H9 (cell line): ENCODE measurements at regions not wholly inside any gene's neighbourhood (a gene's known extent, or its start where the extent isn't known, plus 50 kb on each side); places are given as distances from the start of the nearest gene placed in this dataset.

Experiments used
- DNase-seq: peaks from one replicate; pipeline ENCODE4 v3.0.0-alpha.2; 2017
- H2AFZ ChIP-seq: one replicate; pipeline ENCODE4 v1.6.1; 2013; ENCODE audit warnings: mild to moderate bottlenecking, low read length, control low read depth, moderate library complexity
- H2AK5ac ChIP-seq: 2 replicates; pipeline ENCODE4 v1.6.1; 2013; ENCODE audit warnings: low read length, control low read depth, mixed read lengths; ENCODE audit not compliant: insufficient read length
- H2BK120ac ChIP-seq: one replicate; pipeline ENCODE4 v1.6.1; 2013; ENCODE audit warnings: low read depth, mild to moderate bottlenecking, low read length, control low read depth, inconsistent platforms; ENCODE audit not compliant: poor library complexity, severe bottlenecking
- H2BK12ac ChIP-seq: 2 replicates; pipeline ENCODE4 v1.6.1; 2013; ENCODE audit warnings: low read length, control low read depth, mixed read lengths, low read depth; ENCODE audit not compliant: insufficient read length
- H2BK15ac ChIP-seq: 2 replicates; pipeline ENCODE4 v1.6.1; 2013; ENCODE audit warnings: low read depth, low read length, control low read depth
- H2BK20ac ChIP-seq: one replicate; pipeline ENCODE4 v1.6.1; 2013; ENCODE audit warnings: low read depth, mild to moderate bottlenecking, low read length, control low read depth, inconsistent platforms; ENCODE audit not compliant: poor library complexity, severe bottlenecking
- H2BK5ac ChIP-seq: 2 replicates; pipeline ENCODE4 v1.6.1; 2013; ENCODE audit warnings: low read length, control low read depth, mixed read lengths; ENCODE audit not compliant: insufficient read length
- H3K14ac ChIP-seq: 2 replicates; pipeline ENCODE4 v1.6.1; 2013; ENCODE audit warnings: low read length, control low read depth; ENCODE audit not compliant: insufficient read depth
- H3K18ac ChIP-seq: 2 replicates; pipeline ENCODE4 v1.6.1; 2013; ENCODE audit warnings: low read depth, mild to moderate bottlenecking, mixed read lengths, low read length, control low read depth; ENCODE audit not compliant: insufficient read length
- H3K23ac ChIP-seq: 2 replicates; pipeline ENCODE4 v1.6.1; 2013; ENCODE audit warnings: low read length, control low read depth, mixed read lengths, low read depth; ENCODE audit not compliant: insufficient read length
- H3K23me2 ChIP-seq: 2 replicates; pipeline ENCODE4 v1.6.1; 2013; ENCODE audit warnings: low read depth, mild to moderate bottlenecking, mixed read lengths, low read length, control low read depth; ENCODE audit not compliant: insufficient read length, poor library complexity, severe bottlenecking
- H3K27ac ChIP-seq: 2 replicates; pipeline ENCODE4 v1.5.1; 2013; ENCODE audit warnings: low read length, control low read depth, mixed read lengths, low read depth; ENCODE audit not compliant: insufficient read length
- H3K27me3 ChIP-seq: 2 replicates; pipeline ENCODE4 v1.6.1; 2013; ENCODE audit warnings: low read length, control low read depth, inconsistent platforms; ENCODE audit not compliant: insufficient read depth
- H3K4ac ChIP-seq: 2 replicates; pipeline ENCODE4 v1.6.1; 2013; ENCODE audit warnings: low read depth, mild to moderate bottlenecking, control low read depth, inconsistent platforms, low read length, moderate library complexity
- H3K4me1 ChIP-seq: 2 replicates; pipeline ENCODE4 v1.6.1; 2013; ENCODE audit warnings: low read length, control low read depth, inconsistent platforms; ENCODE audit not compliant: insufficient read depth
- H3K4me2 ChIP-seq: 2 replicates; pipeline ENCODE4 v1.6.1; 2013; ENCODE audit warnings: low read length, control low read depth, mixed read lengths; ENCODE audit not compliant: insufficient read length, insufficient read depth
- H3K56ac ChIP-seq: 2 replicates; pipeline ENCODE4 v1.6.1; 2013; ENCODE audit warnings: low read depth, mild to moderate bottlenecking, mixed read lengths, low read length, control low read depth; ENCODE audit not compliant: insufficient read length
- H3K79me1 ChIP-seq: 2 replicates; pipeline ENCODE4 v1.6.1; 2013; ENCODE audit warnings: low read depth, mild to moderate bottlenecking, moderate library complexity, low read length, control low read depth, inconsistent platforms; ENCODE audit not compliant: insufficient read depth, poor library complexity, severe bottlenecking
- H3K79me2 ChIP-seq: 2 replicates; pipeline ENCODE4 v1.6.1; 2013; ENCODE audit warnings: low read length, control low read depth, inconsistent platforms; ENCODE audit not compliant: insufficient read depth
- H3K9ac ChIP-seq: 2 replicates; pipeline ENCODE4 v1.6.1; 2013; ENCODE audit warnings: low read length, control low read depth, mixed read lengths; ENCODE audit not compliant: insufficient read length; ENCODE audit errors: extremely low read depth
- H3K9me3 ChIP-seq: one replicate; pipeline ENCODE4 v1.6.1; 2013; ENCODE audit warnings: low read depth, low read length, inconsistent platforms; ENCODE audit not compliant: control insufficient read depth
- H3T11ph ChIP-seq: one replicate; pipeline ENCODE4 v1.6.1; 2013; ENCODE audit warnings: mild to moderate bottlenecking, low read length, control low read depth, inconsistent platforms
- H4K20me1 ChIP-seq: one replicate; pipeline ENCODE4 v1.6.1; 2013; ENCODE audit not compliant: control insufficient read depth, insufficient read length, insufficient read depth
- H4K5ac ChIP-seq: 2 replicates; pipeline ENCODE4 v1.6.1; 2013; ENCODE audit warnings: low read depth, mild to moderate bottlenecking, mixed read lengths, low read length, control low read depth; ENCODE audit not compliant: insufficient read length
- H4K8ac ChIP-seq: replicated peaks from 2 replicates; pipeline ENCODE4 v1.6.1; 2013; ENCODE audit warnings: low read length, control low read depth, mixed read lengths, low read depth; ENCODE audit not compliant: insufficient read length
- H4K91ac ChIP-seq: 2 replicates; pipeline ENCODE4 v1.6.1; 2013; ENCODE audit warnings: low read depth, mild to moderate bottlenecking, moderate library complexity, mixed read lengths, low read length, control low read depth; ENCODE audit not compliant: insufficient read length
- H3K27ac Mint-ChIP-seq, 3 experiments: 2 replicates in 2 of 3; 3 replicates in 1 of 3; pipeline ENCODE4 v1.8.0; 2020 to 2021; ENCODE audit warnings: mixed read lengths in 3 of 3, mild to moderate bottlenecking in 1 of 3, moderate library complexity in 1 of 3
- H3K27me3 Mint-ChIP-seq: 2 replicates; pipeline ENCODE4 v1.8.0; 2021; ENCODE audit warnings: low read depth, mild to moderate bottlenecking, moderate library complexity, mixed read lengths
- H3K36me3 Mint-ChIP-seq, 3 experiments: 2 replicates in 2 of 3; 3 replicates in 1 of 3; pipeline ENCODE4 v1.8.0; 2020 to 2021; ENCODE audit warnings: low read depth in 3 of 3, mixed read lengths in 3 of 3; ENCODE audit not compliant: insufficient read depth in 1 of 3
- H3K4me1 Mint-ChIP-seq, 2 experiments: 2 replicates each; pipeline ENCODE4 v1.8.0; 2020; ENCODE audit warnings: mixed read lengths in 2 of 2
- H3K4me3 Mint-ChIP-seq, 2 experiments: 2 replicates in 1 of 2; 3 replicates in 1 of 2; pipeline ENCODE4 v1.8.0; 2020 to 2021; ENCODE audit warnings: mild to moderate bottlenecking in 2 of 2, mixed read lengths in 2 of 2, moderate library complexity in 1 of 2
- H3K9me3 Mint-ChIP-seq, 2 experiments: 2 replicates in 1 of 2; 3 replicates in 1 of 2; pipeline ENCODE4 v1.8.0; 2020; ENCODE audit warnings: mild to moderate bottlenecking in 2 of 2, mixed read lengths in 2 of 2, moderate library complexity in 1 of 2
- WGBS: extraction: QIAGEN DNeasy Blood & Tissue Kit; methylation state at CpG from one replicate; pipeline ENCODE4 v1.1.7; 2013; ENCODE audit warnings: missing lambda C conversion rate, low lambda C conversion rate, mixed read lengths; ENCODE audit not compliant: insufficient read length; ENCODE audit errors: extremely low coverage; 5-methylcytosine and 5-hydroxymethylcytosine counted together
- TF ChIP-seq, protein P1 (sequence below): fragments of 200-600 bp; sonication (generic); conservative IDR thresholded peaks from 3 replicates; pipeline ENCODE4 v1.8.0; 2021; ENCODE audit warnings: antibody characterized with exemption, mild to moderate bottlenecking

DNA sequence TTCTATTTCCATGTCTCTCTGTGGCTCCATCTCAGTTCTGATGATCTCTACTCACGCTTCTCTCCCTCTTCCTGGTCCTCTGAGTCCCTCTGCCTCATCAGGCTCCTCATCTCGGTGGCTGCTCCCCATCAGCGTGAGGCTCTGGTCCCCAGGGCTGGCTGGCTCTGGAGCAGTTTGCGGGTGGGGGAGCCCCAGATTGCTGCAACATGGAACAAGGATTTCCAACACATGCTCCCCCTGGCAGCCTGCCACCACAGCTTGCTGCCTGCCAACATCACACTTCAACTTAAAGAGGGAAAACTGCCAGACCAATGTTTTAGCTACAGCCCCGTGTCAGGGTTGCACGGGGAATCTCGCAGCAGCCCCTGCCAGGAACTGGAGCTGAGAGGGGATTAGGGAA, 77.2 kb upstream of the NEK6 start:
- no peak overlapping the region for H4K8ac ChIP-seq
- H3K4ac ChIP-seq, result no peak overlapping the region
- H2AFZ ChIP-seq, result no peak overlapping the region
- H3K79me2 ChIP-seq, result no peaks in the 10 kb centered on the region
- H2BK15ac ChIP-seq, result no peak overlapping the region
- H4K20me1 ChIP-seq, result no peaks in the 10 kb centered on the region
- H3K18ac ChIP-seq, result no peak overlapping the region
- WGBS, result no CpG with 5 or more reads among the region's 7 CpGs
- Mint-ChIP-seq H3K4me1 (peaks cover 0 to 2% of the 10 kb centered on the region in 2 experiments; a peak in 1 of 4 replicates), H3K9me3 (no peaks in the 10 kb centered on the region; a peak in 1 of 5 replicates), H3K4me3 (no peak overlapping the region), H3K36me3 (no peaks in the 10 kb centered on the region), H3K27ac (no peak overlapping the region; a peak in 1 of 7 replicates), H3K27me3 (peaks cover 19% of the 10 kb centered on the region)
- no peak overlapping the region for H3K27ac ChIP-seq
- H3K9me3 ChIP-seq, result no peaks in the 10 kb centered on the region
- TF ChIP-seq, protein P1, sequence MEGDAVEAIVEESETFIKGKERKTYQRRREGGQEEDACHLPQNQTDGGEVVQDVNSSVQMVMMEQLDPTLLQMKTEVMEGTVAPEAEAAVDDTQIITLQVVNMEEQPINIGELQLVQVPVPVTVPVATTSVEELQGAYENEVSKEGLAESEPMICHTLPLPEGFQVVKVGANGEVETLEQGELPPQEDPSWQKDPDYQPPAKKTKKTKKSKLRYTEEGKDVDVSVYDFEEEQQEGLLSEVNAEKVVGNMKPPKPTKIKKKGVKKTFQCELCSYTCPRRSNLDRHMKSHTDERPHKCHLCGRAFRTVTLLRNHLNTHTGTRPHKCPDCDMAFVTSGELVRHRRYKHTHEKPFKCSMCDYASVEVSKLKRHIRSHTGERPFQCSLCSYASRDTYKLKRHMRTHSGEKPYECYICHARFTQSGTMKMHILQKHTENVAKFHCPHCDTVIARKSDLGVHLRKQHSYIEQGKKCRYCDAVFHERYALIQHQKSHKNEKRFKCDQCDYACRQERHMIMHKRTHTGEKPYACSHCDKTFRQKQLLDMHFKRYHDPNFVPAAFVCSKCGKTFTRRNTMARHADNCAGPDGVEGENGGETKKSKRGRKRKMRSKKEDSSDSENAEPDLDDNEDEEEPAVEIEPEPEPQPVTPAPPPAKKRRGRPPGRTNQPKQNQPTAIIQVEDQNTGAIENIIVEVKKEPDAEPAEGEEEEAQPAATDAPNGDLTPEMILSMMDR, result no peak
- no peak overlapping the region for H3K14ac ChIP-seq
- no peak overlapping the region for H3K23ac ChIP-seq
- no peaks in the 10 kb centered on the region for H3K23me2 ChIP-seq
- H3K4me1 ChIP-seq, result no peaks in the 10 kb centered on the region
- H3K4me2 ChIP-seq, result no peak overlapping the region
- H3K56ac ChIP-seq, result no peak overlapping the region
- H3T11ph ChIP-seq, result no peak overlapping the region
- H3K9ac ChIP-seq, result no peak overlapping the region
- no peak overlapping the region for H2BK20ac ChIP-seq
- H3K27me3 ChIP-seq, result no peaks in the 10 kb centered on the region
- DNase-seq, result no peak
- no peak overlapping the region for H2BK120ac ChIP-seq
- no peak overlapping the region for H4K5ac ChIP-seq
- H2AK5ac ChIP-seq, result no peak overlapping the region
- H4K91ac ChIP-seq, result no peak overlapping the region
- H2BK12ac ChIP-seq, result no peak overlapping the region
- no peak overlapping the region for H2BK5ac ChIP-seq
- H3K79me1 ChIP-seq, result no peaks in the 10 kb centered on the region
